K562 (cell line): ENCODE measurements at regions not wholly inside any gene's neighbourhood (a gene's known extent, or its start where the extent isn't known, plus 50 kb on each side); places are given as distances from the start of the nearest gene placed in this dataset.

Experiments used
- ATAC-seq: fragments of 200-7000 bp; cut with Tn5 transposase; 3 replicates; pipeline ENCODE4 v1.9.1; 2020; ENCODE audit warnings: moderate library complexity
- BruUV-seq: library from RNA; stranded (reverse); fragments of 400-500 nt; replicated peaks from 2 replicates; lab custom pipeline; 2021; lab: Mats Ljungman, UMichigan
- CTCF ChIA-PET: fragments of 300-600 bp; formaldehyde crosslinking; extraction: SDS; loops from one replicate; lab custom pipeline; 2021; ENCODE audit warnings: low intra/inter-chr PET ratio; lab: Yijun Ruan, JAX
- POLR2A ChIA-PET: fragments of 300-600, 350-650 bp; sonication (Branson Sonifier 250); formaldehyde crosslinking; extraction: SDS; loops from one replicate; lab custom pipeline; 2021; ENCODE audit warnings: antibody characterized with exemption, inconsistent platforms; lab: Yijun Ruan, JAX
- DNase-seq, 4 experiments: peaks; one replicate each; pipeline versions ENCODE4 v3.0.0 to v3.0.0-alpha.2; 2011 to 2018; ENCODE audit warnings: low spot score in 3 of 4, mixed read lengths in 3 of 4; ENCODE audit errors: extremely low read depth in 1 of 4
- FAIRE-seq: peaks from 2 replicates; lab custom pipeline; 2011; peaks lifted over from hg19 to GRCh38; lab: Jason Lieb, UNC
- H2AFZ ChIP-seq: 2 replicates; pipeline ENCODE4 v1.6.0; 2011; ENCODE audit warnings: low read depth, low read length, control low read depth, inconsistent platforms
- H3K27ac ChIP-seq: fragments of 200-600 bp; 3 replicates; pipeline ENCODE4 v1.8.0; 2011; ENCODE audit warnings: low read depth, mild to moderate bottlenecking, control low read depth, inconsistent platforms, low read length, moderate library complexity, mixed read lengths; ENCODE audit errors: extremely low read depth
- H3K27me3 ChIP-seq, 2 experiments: fragments of 300-600 bp in 1 of 2; 2 replicates in 1 of 2; 3 replicates in 1 of 2; pipeline versions ENCODE4 v1.6.0 to v1.8.0; 2011; ENCODE audit warnings: inconsistent platforms in 2 of 2, low read length in 2 of 2, mild to moderate bottlenecking in 1 of 2, mixed read lengths in 1 of 2, moderate library complexity in 1 of 2; ENCODE audit not compliant: control insufficient read depth in 2 of 2, insufficient read depth in 2 of 2
- H3K36me3 ChIP-seq: fragments of 300-600 bp; 3 replicates; pipeline ENCODE4 v1.8.0; 2011; ENCODE audit warnings: mild to moderate bottlenecking, low read length, inconsistent platforms; ENCODE audit not compliant: control insufficient read depth, insufficient read depth
- H3K4me1 ChIP-seq, 2 experiments: fragments of 200-600 bp in 1 of 2; replicated peaks in 1 of 2; 2 replicates in 1 of 2; 3 replicates in 1 of 2; pipeline versions ENCODE4 v1.5.1 to v1.8.0; 2011; ENCODE audit warnings: inconsistent platforms in 2 of 2, low read length in 2 of 2, mild to moderate bottlenecking in 1 of 2, mixed read lengths in 1 of 2, moderate library complexity in 1 of 2; ENCODE audit not compliant: control insufficient read depth in 2 of 2, insufficient read depth in 2 of 2
- H3K4me2 ChIP-seq: 2 replicates; pipeline ENCODE4 v1.6.1; 2011; ENCODE audit warnings: low read length, control low read depth, inconsistent platforms, mixed read lengths; ENCODE audit not compliant: insufficient read depth
- H3K4me3 ChIP-seq: fragments of 200-600 bp; sonication (generic), shearing (Covaris generic); 2 replicates; pipeline ENCODE4 v1.5.1; 2016; ENCODE audit warnings: control low read depth, inconsistent platforms
- H3K79me2 ChIP-seq: fragments of 200-600 bp; 3 replicates; pipeline ENCODE4 v1.8.0; 2011; ENCODE audit warnings: low read length, inconsistent platforms; ENCODE audit not compliant: control insufficient read depth, insufficient read depth
- H3K9ac ChIP-seq, 2 experiments: 2 replicates each; pipeline versions ENCODE4 v1.6.0 to v1.6.1; 2011; ENCODE audit warnings: low read depth in 2 of 2, low read length in 2 of 2, control low read depth in 1 of 2, inconsistent platforms in 1 of 2, mild to moderate bottlenecking in 1 of 2, mixed read lengths in 1 of 2; ENCODE audit not compliant: insufficient read depth in 1 of 2
- H3K9me1 ChIP-seq: one replicate; pipeline ENCODE4 v1.6.0; 2011; ENCODE audit warnings: inconsistent platforms, mild to moderate bottlenecking, low read length, moderate library complexity; ENCODE audit not compliant: control insufficient read depth, insufficient read depth
- H3K9me3 ChIP-seq: replicated peaks from 2 replicates; pipeline ENCODE4 v1.5.1; 2011; ENCODE audit warnings: low read depth, low read length, inconsistent platforms; ENCODE audit not compliant: control insufficient read depth, insufficient read depth
- H4K20me1 ChIP-seq: replicated peaks from 2 replicates; pipeline ENCODE4 v1.6.1; 2011; ENCODE audit warnings: low read length, inconsistent platforms, mixed read lengths; ENCODE audit not compliant: control insufficient read depth, insufficient read depth
- ARID1B ChIP-seq: fragments of 450-650 bp; IDR thresholded peaks from 2 replicates; pipeline ENCODE4 v1.6.1; 2016; ENCODE audit warnings: antibody characterized with exemption, mild to moderate bottlenecking, inconsistent platforms
- CBX3 ChIP-seq, 2 experiments: IDR thresholded peaks; 1 replicate in 1 of 2; 2 replicates in 1 of 2; pipeline ENCODE4 v1.6.1; 2012; ENCODE audit warnings: inconsistent platforms in 2 of 2, low read length in 2 of 2, borderline replicate concordance in 1 of 2, control low read depth in 1 of 2
- CBX8 ChIP-seq: fragments of 200-600 bp; sonication (generic); IDR thresholded peaks from 2 replicates; pipeline ENCODE4 v1.6.1; 2012; ENCODE audit warnings: borderline replicate concordance, mixed run types, low read depth, mild to moderate bottlenecking, moderate library complexity, mixed read lengths, low read length, control low read depth, inconsistent platforms; ENCODE audit not compliant: poor library complexity, severe bottlenecking; ENCODE audit errors: extremely low read depth
- CEBPG ChIP-seq, 3 experiments: fragments of 200-800 bp in 1 of 3; sonication (Bioruptor generic) in 1 of 3; sonication (generic) in 1 of 3; formaldehyde crosslinking in 1 of 3; IDR thresholded peaks in 2 of 3; conservative IDR thresholded peaks in 1 of 3; 2 replicates each; pipeline versions ENCODE4 v1.6.1 to v1.8.0; 2016 to 2022; ENCODE audit warnings: missing compliant biosample characterization in 2 of 3, missing genetic modification characterization in 2 of 3, mild to moderate bottlenecking in 1 of 3, missing genetic modification reagents in 1 of 3
- COPS2 ChIP-seq: fragments of 450-650 bp; conservative IDR thresholded peaks from 2 replicates; pipeline ENCODE4 v1.6.1; 2016; ENCODE audit warnings: mild to moderate bottlenecking, moderate library complexity
- CREM ChIP-seq: IDR thresholded peaks from 2 replicates; pipeline ENCODE4 v1.6.1; 2014; ENCODE audit warnings: antibody characterized with exemption, low read depth
- EP400 ChIP-seq: fragments of 450-650 bp; IDR thresholded peaks from 2 replicates; pipeline ENCODE4 v1.6.1; 2017; ENCODE audit warnings: antibody characterized with exemption, mild to moderate bottlenecking, moderate library complexity
- FOS ChIP-seq: IDR thresholded peaks from 3 replicates; pipeline ENCODE4 v1.6.1; 2011; ENCODE audit not compliant: insufficient read length; ENCODE audit errors: extremely low read depth
- GABPB2 ChIP-seq: fragments of 250-450 bp; sonication (Bioruptor Pico); conservative IDR thresholded peaks from 2 replicates; pipeline ENCODE4 v1.5.1; 2021; ENCODE audit warnings: mild to moderate bottlenecking
- GATAD2A ChIP-seq: fragments of 450-650 bp; IDR thresholded peaks from 2 replicates; pipeline ENCODE4 v1.6.1; 2017
- HNRNPK ChIP-seq: fragments of 200-400 bp; formaldehyde crosslinking; IDR thresholded peaks from one replicate; pipeline ENCODE4 v1.6.1; 2018; ENCODE audit warnings: mild to moderate bottlenecking, low read depth, low read length; ENCODE audit not compliant: poor library complexity, severe bottlenecking
- KDM1A ChIP-seq, 2 experiments: fragments of 450-650 bp; IDR thresholded peaks; 2 replicates each; pipeline ENCODE4 v1.6.1; 2016; ENCODE audit warnings: mild to moderate bottlenecking in 2 of 2
- MEF2D ChIP-seq: conservative IDR thresholded peaks from 2 replicates; pipeline ENCODE4 v1.6.1; 2016; ENCODE audit warnings: low read depth, missing genetic modification characterization, missing compliant biosample characterization
- NFIX ChIP-seq: fragments of 250-450 bp; sonication (Bioruptor Pico); IDR thresholded peaks from 2 replicates; pipeline ENCODE4 v1.4.0; 2020; ENCODE audit warnings: low read depth, mild to moderate bottlenecking, moderate library complexity
- RBM22 ChIP-seq: fragments of 200-400 bp; formaldehyde crosslinking; IDR thresholded peaks from 2 replicates; pipeline ENCODE4 v1.6.1; 2018; ENCODE audit warnings: low read length, low read depth; ENCODE audit not compliant: poor library complexity, severe bottlenecking
- SAFB2 ChIP-seq: fragments of 200-400 bp; formaldehyde crosslinking; IDR thresholded peaks from 2 replicates; pipeline ENCODE4 v1.6.1; 2018; ENCODE audit warnings: borderline replicate concordance, low read length, low read depth, moderate library complexity; ENCODE audit not compliant: severe bottlenecking
- SPI1 ChIP-seq: IDR thresholded peaks from 2 replicates; pipeline ENCODE4 v1.6.1; 2011; ENCODE audit warnings: low read depth, low read length, control low read depth, borderline replicate concordance
- ZNF140 ChIP-seq: fragments of 250-450 bp; sonication (Bioruptor Pico); IDR thresholded peaks from 2 replicates; pipeline ENCODE4 v1.8.0; 2021; ENCODE audit warnings: moderate library complexity, mild to moderate bottlenecking, inconsistent platforms
- ZNF444 ChIP-seq: fragments of 250-450 bp; sonication (Bioruptor Pico); IDR thresholded peaks from 2 replicates; pipeline ENCODE4 v1.4.0; 2020; ENCODE audit warnings: mild to moderate bottlenecking, moderate library complexity
- ZNF551 ChIP-seq: fragments of 250-450 bp; sonication (Bioruptor Pico); IDR thresholded peaks from 2 replicates; pipeline ENCODE4 v1.5.0; 2021; ENCODE audit warnings: mild to moderate bottlenecking, moderate library complexity
- ZNF717 ChIP-seq: fragments of 250-450 bp; sonication (Bioruptor Pico); IDR thresholded peaks from 2 replicates; pipeline ENCODE4 v1.5.0; 2021
- ZNF76 ChIP-seq: fragments of 250-450 bp; sonication (Bioruptor Pico); IDR thresholded peaks from 2 replicates; pipeline ENCODE4 v1.4.0; 2020; ENCODE audit warnings: mild to moderate bottlenecking, moderate library complexity, borderline replicate concordance
- ZNF764 ChIP-seq: fragments of 250-450 bp; sonication (Bioruptor Pico); IDR thresholded peaks from 2 replicates; pipeline ENCODE4 v1.4.0; 2020; ENCODE audit warnings: low read depth, mild to moderate bottlenecking, moderate library complexity
- WGBS: fragments of 100-300 bp; shearing (Covaris generic); methylation state at CpG from one replicate; pipeline ENCODE4 v1.1.6; 2016; ENCODE audit warnings: low coverage, mixed read lengths; ENCODE audit not compliant: insufficient coverage; ENCODE audit errors: missing lambda C conversion rate; 5-methylcytosine and 5-hydroxymethylcytosine counted together
- in situ Hi-C: fragments of 300-500 bp; cut with MboI; formaldehyde crosslinking; loops from 4 replicates; pipeline ENCODE4 v1.15.0; 2018; ENCODE audit warnings: inconsistent platforms, mixed read lengths
- intact Hi-C: fragments of 100-400 bp; cut with micrococcal nuclease; formaldehyde crosslinking; loops from 2 replicates; pipeline ENCODE4 v1.14.2; 2022
- TF ChIP-seq, protein P1 (sequence below): fragments of 250-450 bp; sonication (Bioruptor Pico); IDR thresholded peaks from 2 replicates; pipeline ENCODE4 v1.5.0; 2021

DNA sequence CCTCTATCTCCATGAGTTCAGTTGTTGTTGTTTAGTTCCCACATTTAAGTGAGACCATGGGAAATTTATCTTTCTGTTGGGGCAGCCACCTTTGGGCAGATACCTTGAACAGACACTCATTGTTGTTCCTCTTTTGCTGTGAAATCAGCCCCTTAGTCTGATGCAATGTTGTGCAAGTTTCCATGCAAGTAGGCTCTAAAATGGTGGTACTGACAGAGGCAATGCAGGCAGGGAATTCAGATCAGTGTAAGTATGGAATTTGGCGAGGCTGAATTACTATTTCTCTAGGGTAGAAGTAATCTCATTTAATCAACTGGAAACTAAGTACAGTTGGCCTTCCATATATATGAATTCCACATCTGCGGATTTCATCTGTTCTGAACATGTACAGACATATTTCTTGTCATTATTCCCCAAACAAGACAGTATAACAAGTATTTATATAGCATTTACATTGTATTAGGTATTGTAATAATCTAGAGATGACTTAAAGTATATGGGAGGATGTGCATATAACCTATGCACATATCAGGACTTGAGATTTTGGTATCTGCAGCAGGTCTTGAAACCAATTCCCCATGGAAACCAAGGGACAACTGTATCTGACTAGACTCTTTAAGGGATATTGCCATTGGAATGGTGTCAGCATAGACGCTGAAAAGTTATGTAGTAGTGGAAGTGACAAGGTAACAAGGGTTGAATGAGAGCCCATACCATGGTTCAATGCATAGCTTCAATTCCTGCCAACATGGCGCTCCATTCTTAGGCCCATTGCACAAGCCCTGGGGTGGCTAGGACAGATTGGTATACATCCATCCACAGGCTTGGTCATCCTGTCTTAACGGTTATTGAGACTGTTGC, 281.5 kb upstream of the HTR2A start:
- ATAC-seq (peak; percentile 53; the same call in 2 of the 3 replicates), FAIRE-seq (no peak), DNase-seq (peak in 1 of 4 experiments; percentile 12)
- ChIA-PET CTCF (no interaction called here), POLR2A (no interaction called here)
- Histone ChIP-seq H3K4me2 (no peak overlapping the region), H2AFZ (no peak overlapping the region; the same call in 1 of the 2 replicates), H3K9me3 (no peaks in the 10 kb centered on the region), H3K27ac (no peak overlapping the region), H3K27me3 (no peaks in the 10 kb centered on the region), H4K20me1 (no peaks in the 10 kb centered on the region), H3K9me1 (no peaks in the 10 kb centered on the region), H3K79me2 (no peaks in the 10 kb centered on the region), H3K4me1 (no peaks in the 10 kb centered on the region), H3K9ac (no peak overlapping the region), H3K36me3 (no peaks in the 10 kb centered on the region), H3K4me3 (no peak overlapping the region)
- WGBS = 6% methylated on average over 5 of the region's 5 CpGs
- BruUV-seq = no TSS peak
- in situ Hi-C loops (no loop called here), intact Hi-C loops (no loop called here)
- no peak for TF ChIP-seq NFIX (CRISPR knock-in tag)
- TF ChIP-seq SPI1 = no peak
- no peak for TF ChIP-seq CBX8
- no peak for TF ChIP-seq KDM1A (IDR thresholded peaks at IDR 0.05)
- TF ChIP-seq, protein P1, sequence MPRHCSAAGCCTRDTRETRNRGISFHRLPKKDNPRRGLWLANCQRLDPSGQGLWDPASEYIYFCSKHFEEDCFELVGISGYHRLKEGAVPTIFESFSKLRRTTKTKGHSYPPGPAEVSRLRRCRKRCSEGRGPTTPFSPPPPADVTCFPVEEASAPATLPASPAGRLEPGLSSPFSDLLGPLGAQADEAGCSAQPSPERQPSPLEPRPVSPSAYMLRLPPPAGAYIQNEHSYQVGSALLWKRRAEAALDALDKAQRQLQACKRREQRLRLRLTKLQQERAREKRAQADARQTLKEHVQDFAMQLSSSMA (CRISPR knock-in tag) = no peak
- no peak; the same call in 1 of the 2 replicates for TF ChIP-seq ARID1B
- no peak for TF ChIP-seq GATAD2A
- TF ChIP-seq ZNF551 = no peak
- no peak; the same call in 1 of the 2 replicates for TF ChIP-seq MEF2D (tag)
- TF ChIP-seq RBM22 = no peak
- TF ChIP-seq ZNF764 = no peak
- TF ChIP-seq EP400 = peak; percentile 24; the same call in 1 of the 2 replicates
- TF ChIP-seq GABPB2 (CRISPR knock-in tag) = no peak
- TF ChIP-seq CEBPG (CRISPR knock-in tag; IDR thresholded peaks at IDR 0.05) = peak; percentile 86
- peak; percentile 95 to 98 for TF ChIP-seq CEBPG (tag; conservative IDR thresholded peaks at IDR 0.05 in 1 of 2, IDR thresholded peaks at IDR 0.05 in 1 of 2)
- TF ChIP-seq FOS = no peak
- TF ChIP-seq HNRNPK = no peak
- TF ChIP-seq ZNF76 = no peak
- no peak for TF ChIP-seq ZNF444 (CRISPR knock-in tag)
- TF ChIP-seq ZNF140 (CRISPR knock-in tag) = no peak
- no peak for TF ChIP-seq ZNF717
- TF ChIP-seq SAFB2 = no peak
- no peak for TF ChIP-seq CREM
- no peak for TF ChIP-seq CBX3 (IDR thresholded peaks at IDR 0.05; ENCODE audit: borderline replicate concordance in 1 of 2, low read length in 2 of 2)
- TF ChIP-seq COPS2 = no peak
